ENCODE measurements at regions not wholly inside any gene's neighbourhood (a gene's known extent, or its start where the extent isn't known, plus 50 kb on each side); places are given as distances from the start of the nearest gene placed in this dataset.

DNA sequence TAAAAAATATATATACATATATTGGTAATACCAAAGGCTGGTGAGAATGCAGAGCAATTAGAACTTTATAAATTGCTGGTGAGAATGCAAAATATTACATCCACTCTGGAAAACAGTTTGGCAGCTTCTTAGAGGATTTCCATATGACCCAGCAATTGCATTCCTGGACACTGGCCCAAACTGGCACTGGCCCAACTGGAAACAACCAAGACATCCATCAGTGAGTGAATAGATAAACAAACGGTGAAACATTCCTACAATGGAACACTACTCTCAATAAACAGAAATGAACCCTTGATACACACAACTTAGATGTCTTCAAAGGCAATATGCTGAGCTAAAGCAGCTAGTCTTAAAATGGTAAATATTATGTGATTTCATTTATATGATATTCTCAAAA, 524.2 kb downstream of the IQCM start:
- Histone ChIP-seq H3K4me2 (no peak overlapping the region), H3K27me3 (ENCODE audit: insufficient read depth) (no peaks in the 10 kb centered on the region), H3K4me3 (ENCODE audit: low read depth in 2 of 2, low read length in 1 of 2) (no peak overlapping the region), H3F3A (replicated peaks; ENCODE audit: insufficient read depth) (no peaks in the 10 kb centered on the region), H2AFZ (ENCODE audit: low read depth) (no peak overlapping the region), H3K79me2 (ENCODE audit: insufficient read depth) (no peaks in the 10 kb centered on the region), H3K9me2 (no peaks in the 10 kb centered on the region), H3K4me1 (ENCODE audit: control insufficient read depth in 1 of 2, insufficient read depth in 2 of 2, low read depth in 1 of 2, low read length in 1 of 2) (no peaks in the 10 kb centered on the region; a peak in 2 of 4 replicates), H3K9me3 (no peaks in the 10 kb centered on the region), H3K36me3 (replicated peaks in 1 of 2; ENCODE audit: control insufficient read depth in 1 of 2, insufficient read depth in 2 of 2, low read length in 1 of 2) (no peaks in the 10 kb centered on the region), H3K27ac (ENCODE audit: low read depth in 2 of 2, low read length in 1 of 2) (no peak overlapping the region), H4K20me1 (ENCODE audit: insufficient read depth) (no peaks in the 10 kb centered on the region), H3K9ac (no peak overlapping the region)
- 0% methylated on average over 1 of the region's 1 CpG for WGBS (ENCODE audit: low lambda C conversion rate)
- POLR2A ChIA-PET, result no interaction called here
- TF ChIP-seq RFX5 (IDR thresholded peaks at IDR 0.05; ENCODE audit: low read length) (no peak), FOXJ3 (CRISPR knock-in tag; IDR thresholded peaks at IDR 0.05) (no peak), FOSL2 (IDR thresholded peaks at IDR 0.05; ENCODE audit: borderline replicate concordance, low read depth) (no peak), IRF3 (IDR thresholded peaks at IDR 0.05; ENCODE audit: low read depth, low read length) (no peak), FOXM1 (IDR thresholded peaks at IDR 0.05; ENCODE audit: low read depth) (no peak), ZBTB33 (IDR thresholded peaks at IDR 0.05; ENCODE audit: borderline replicate concordance, low read depth) (no peak), NRF1 (IDR thresholded peaks at IDR 0.05; ENCODE audit: low read depth, low read length) (no peak)
- CTCF ChIA-PET, result no interaction called here
- no peak for DNase-seq

GRCh38 chr4:149280806-149281205, 534.8 kb downstream of the IQCM start:
- Histone ChIP-seq H3K4me1 (ENCODE audit: control insufficient read depth in 1 of 2, insufficient read depth in 2 of 2, low read depth in 1 of 2, low read length in 1 of 2) (0 out of 4 replicates have a peak, but pooled peaks cover 0 to 4% of the 10 kb centered on the region in 2 experiments), H3F3A (replicated peaks; ENCODE audit: insufficient read depth) (no peaks in the 10 kb centered on the region), H3K9ac (no peak overlapping the region), H4K20me1 (ENCODE audit: insufficient read depth) (no peaks in the 10 kb centered on the region), H3K4me3 (ENCODE audit: low read depth in 2 of 2, low read length in 1 of 2) (no peak overlapping the region), H3K27ac (ENCODE audit: low read depth in 2 of 2, low read length in 1 of 2) (no peak overlapping the region), H3K9me2 (0 out of 2 replicates have a peak, but pooled peaks cover 4% of the 10 kb centered on the region), H3K4me2 (no peak overlapping the region), H3K9me3 (no peaks in the 10 kb centered on the region), H3K79me2 (ENCODE audit: insufficient read depth) (no peaks in the 10 kb centered on the region), H3K36me3 (replicated peaks in 1 of 2; ENCODE audit: control insufficient read depth in 1 of 2, insufficient read depth in 2 of 2, low read length in 1 of 2) (no peaks in the 10 kb centered on the region), H2AFZ (ENCODE audit: low read depth) (no peak overlapping the region), H3K27me3 (ENCODE audit: insufficient read depth) (no peaks in the 10 kb centered on the region; the same call in 1 of the 2 replicates)
- no peak for DNase-seq
- ChIA-PET POLR2A (no interaction called here), CTCF (no interaction called here)
- no peak for TF ChIP-seq POLR2AphosphoS5 (IDR thresholded peaks at IDR 0.05; ENCODE audit: low read depth, low read length)
- TF ChIP-seq RCOR1 (IDR thresholded peaks at IDR 0.05; ENCODE audit: low read length), result no peak
- no peak for TF ChIP-seq CTCF (IDR thresholded peaks at IDR 0.05)
- TF ChIP-seq CHD2 (IDR thresholded peaks at IDR 0.05; ENCODE audit: low read length, partially characterized antibody), result no peak
- no peak for TF ChIP-seq TCF12 (IDR thresholded peaks at IDR 0.05)
- no peak for TF ChIP-seq ZBTB33 (IDR thresholded peaks at IDR 0.05; ENCODE audit: borderline replicate concordance, low read depth)
- TF ChIP-seq IRF3 (IDR thresholded peaks at IDR 0.05; ENCODE audit: low read depth, low read length), result no peak
- TF ChIP-seq MXI1 (IDR thresholded peaks at IDR 0.05; ENCODE audit: low read depth, low read length), result no peak
- no peak for TF ChIP-seq FOXJ3 (CRISPR knock-in tag; IDR thresholded peaks at IDR 0.05)
- TF ChIP-seq, protein P1, sequence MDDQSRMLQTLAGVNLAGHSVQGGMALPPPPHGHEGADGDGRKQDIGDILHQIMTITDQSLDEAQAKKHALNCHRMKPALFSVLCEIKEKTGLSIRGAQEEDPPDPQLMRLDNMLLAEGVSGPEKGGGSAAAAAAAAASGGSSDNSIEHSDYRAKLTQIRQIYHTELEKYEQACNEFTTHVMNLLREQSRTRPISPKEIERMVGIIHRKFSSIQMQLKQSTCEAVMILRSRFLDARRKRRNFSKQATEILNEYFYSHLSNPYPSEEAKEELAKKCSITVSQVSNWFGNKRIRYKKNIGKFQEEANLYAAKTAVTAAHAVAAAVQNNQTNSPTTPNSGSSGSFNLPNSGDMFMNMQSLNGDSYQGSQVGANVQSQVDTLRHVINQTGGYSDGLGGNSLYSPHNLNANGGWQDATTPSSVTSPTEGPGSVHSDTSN (IDR thresholded peaks at IDR 0.05), result no peak
- TF ChIP-seq NFIC (IDR thresholded peaks at IDR 0.05; ENCODE audit: borderline replicate concordance), result no peak
- TF ChIP-seq NRF1 (IDR thresholded peaks at IDR 0.05; ENCODE audit: low read depth, low read length), result no peak
- TF ChIP-seq JUND (IDR thresholded peaks at IDR 0.05), result no peak
- TF ChIP-seq GATA2 (CRISPR knock-in tag; IDR thresholded peaks at IDR 0.05), result no peak
- WGBS (ENCODE audit: low lambda C conversion rate), result 0% methylated on average over 3 of the region's 3 CpGs

Data from SK-N-SH (cell line).